GM18505 (cell line): ENCODE measurements at regions not wholly inside any gene's neighbourhood (a gene's known extent, or its start where the extent isn't known, plus 50 kb on each side); places are given as distances from the start of the nearest gene placed in this dataset.

Experiments used
- ATAC-seq: cut with Tn5 transposase; IDR thresholded peaks from one replicate; pipeline ENCODE4 v1.9.1; 2021; ENCODE audit not compliant: unreplicated experiment
- POLR2A ChIP-seq: IDR thresholded peaks from 4 replicates; pipeline ENCODE4 v1.6.1; 2011; ENCODE audit warnings: borderline replicate concordance; ENCODE audit not compliant: insufficient read depth, insufficient read length; ENCODE audit errors: extremely low read depth

GRCh38 chr21:24372506-24372905, 1234.8 kb downstream of the MRPL39 start:
- no peak for ATAC-seq
- TF ChIP-seq POLR2A, result no peak

DNA sequence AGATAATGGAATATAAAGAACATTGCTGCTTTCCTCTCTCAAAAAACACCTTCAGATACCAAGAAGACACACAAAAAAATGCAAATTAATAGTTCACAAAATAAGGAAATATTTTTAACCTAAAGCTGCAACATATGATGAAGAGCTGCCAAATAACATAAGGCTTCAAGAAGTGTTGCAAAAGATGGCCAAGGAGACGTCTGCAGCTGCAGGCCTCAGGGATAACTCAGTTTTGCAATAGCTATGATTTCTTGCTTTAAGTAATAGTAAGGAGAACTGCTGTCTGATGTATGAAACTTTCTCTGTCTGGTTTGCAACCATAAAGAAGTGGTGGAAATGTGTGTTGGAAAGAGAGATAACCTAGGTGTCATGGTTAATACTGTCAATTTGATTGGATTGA, 1237.5 kb downstream of the MRPL39 start:
- ATAC-seq, result no peak
- TF ChIP-seq POLR2A, result no peak

GRCh38 chr21:24369278-24369677, 1238.0 kb downstream of the MRPL39 start:
- ATAC-seq, result no peak
- TF ChIP-seq POLR2A, result no peak

GRCh38 chr21:24367936-24368335, 1239.3 kb downstream of the MRPL39 start:
- ATAC-seq, result no peak
- no peak for TF ChIP-seq POLR2A

DNA sequence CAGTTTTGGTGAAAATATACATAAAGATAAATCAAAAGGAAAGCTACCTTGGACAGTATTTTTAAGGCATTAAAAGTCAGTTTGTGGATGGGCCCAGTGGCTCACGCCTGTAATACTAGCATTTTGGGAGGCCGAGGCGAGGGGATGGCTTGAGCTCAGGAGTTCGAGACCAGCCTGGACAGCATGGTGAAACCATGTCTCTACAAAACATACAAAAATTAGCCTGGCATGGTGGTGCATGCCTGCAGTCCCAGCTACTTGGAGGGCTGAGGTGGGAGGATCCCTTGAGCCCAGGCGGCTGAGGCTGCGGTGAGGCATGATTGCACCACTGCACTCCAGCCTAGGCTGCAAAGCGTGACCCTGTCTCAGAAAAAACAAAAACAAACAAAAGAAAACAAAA, 1253.8 kb downstream of the MRPL39 start:
- TF ChIP-seq POLR2A, result no peak
- no peak for ATAC-seq

- TF ChIP-seq POLR2A, result no peak
- ATAC-seq, result no peak
Observed at GRCh38 chr21:24339406-24339805, 1267.9 kb downstream of the MRPL39 start.

- no peak for ATAC-seq
- TF ChIP-seq POLR2A, result no peak
Observed at GRCh38 chr21:24336491-24336890, 1270.8 kb downstream of the MRPL39 start.

DNA sequence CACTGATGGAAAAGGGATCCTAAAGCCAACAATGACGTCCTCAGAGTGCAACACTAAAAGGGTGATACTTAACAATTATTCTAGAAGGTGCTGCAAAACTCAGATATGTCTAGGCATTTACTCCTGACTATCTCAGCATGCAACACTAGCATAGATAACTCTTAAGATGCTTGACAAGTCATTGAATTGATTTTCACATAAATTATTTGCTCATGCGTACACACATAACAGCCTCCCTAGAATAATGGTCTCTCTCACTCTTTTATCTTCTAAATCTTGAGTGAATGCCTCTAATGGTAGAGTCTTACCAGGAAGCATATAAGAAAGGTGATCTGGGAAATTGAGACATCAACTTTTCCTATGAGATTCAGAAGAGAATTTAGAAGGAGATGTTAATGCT, 1283.7 kb downstream of the MRPL39 start:
- no peak for TF ChIP-seq POLR2A
- no peak for ATAC-seq

- no peak for TF ChIP-seq POLR2A
- no peak for ATAC-seq
Observed at GRCh38 chr21:24316277-24316922, 1290.9 kb downstream of the MRPL39 start.

- ATAC-seq, result no peak
- TF ChIP-seq POLR2A, result no peak
Observed at GRCh38 chr21:24310788-24311187, 1296.5 kb downstream of the MRPL39 start.

DNA sequence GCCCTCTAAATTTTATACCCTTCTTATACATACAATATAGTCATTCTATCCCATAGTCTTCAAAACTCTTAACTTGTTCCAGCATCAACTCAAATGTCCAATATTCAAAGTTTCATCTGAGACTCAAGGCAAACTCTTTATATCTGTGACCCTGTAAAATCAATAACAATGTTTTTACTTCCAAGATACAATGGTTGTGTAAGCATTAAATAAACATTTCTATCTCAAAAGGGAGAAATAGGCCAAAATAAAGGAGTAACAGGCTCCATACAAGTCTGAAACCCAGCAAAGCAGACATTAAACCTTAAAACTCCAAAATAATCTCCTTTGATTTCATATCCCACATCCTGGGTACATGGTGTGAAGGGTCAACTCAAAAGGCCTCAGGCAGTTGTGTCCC, 1299.1 kb downstream of the MRPL39 start:
- TF ChIP-seq POLR2A, result no peak
- no peak for ATAC-seq

GRCh38 chr21:24302400-24302799, 1304.9 kb downstream of the MRPL39 start:
- TF ChIP-seq POLR2A, result no peak
- ATAC-seq, result no peak

DNA sequence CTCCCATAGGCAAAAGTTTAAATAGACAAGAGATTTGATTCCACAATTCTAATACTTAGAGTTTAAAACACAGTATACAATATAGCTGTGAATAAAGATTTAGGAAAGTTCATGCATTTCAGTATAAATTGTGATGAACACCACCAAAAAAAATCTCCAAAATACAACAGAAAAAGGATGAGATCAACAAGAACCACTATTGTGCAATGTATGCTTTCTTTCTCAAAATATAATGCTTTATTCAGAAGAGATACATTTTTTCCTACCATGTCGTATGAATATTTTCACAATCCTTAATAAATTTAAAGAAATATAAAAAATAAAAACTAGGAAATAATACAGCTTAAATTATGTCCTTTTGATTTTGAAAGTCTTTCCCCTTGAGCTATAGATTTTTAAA, 1309.2 kb downstream of the MRPL39 start:
- TF ChIP-seq POLR2A, result no peak
- no peak for ATAC-seq

GRCh38 chr21:24294171-24294570, 1313.1 kb downstream of the MRPL39 start:
- no peak for TF ChIP-seq POLR2A
- ATAC-seq, result no peak
